Tibial nerve (tissue), 4 donors: ENCODE measurements at regions not wholly inside any gene's neighbourhood (a gene's known extent, or its start where the extent isn't known, plus 50 kb on each side); places are given as distances from the start of the nearest gene placed in this dataset.

Experiments
- EP300 ChIP-seq, 2 donors: sonication (generic); formaldehyde crosslinking; IDR thresholded peaks; one replicate each; pipeline ENCODE4 v1.6.1; 2017; ENCODE audit warnings: antibody characterized with exemption in 2 of 2, mild to moderate bottlenecking in 1 of 2
- POLR2A ChIP-seq, 2 donors: fragments of 450-650 bp; IDR thresholded peaks; one replicate each; pipeline ENCODE4 v1.6.1; 2017; ENCODE audit warnings: antibody characterized with exemption in 2 of 2, mild to moderate bottlenecking in 2 of 2, moderate library complexity in 2 of 2
- TF ChIP-seq, protein P1 (sequence below), 5 experiments: fragments of 200-600 bp in 3 of 5; fragments of 450-650 bp in 2 of 5; sonication (generic) in 3 of 5; IDR thresholded peaks; one replicate each; pipeline ENCODE4 v1.5.1; 2016 to 2019; ENCODE audit warnings: antibody characterized with exemption in 5 of 5, mild to moderate bottlenecking in 3 of 5, moderate library complexity in 2 of 5

DNA sequence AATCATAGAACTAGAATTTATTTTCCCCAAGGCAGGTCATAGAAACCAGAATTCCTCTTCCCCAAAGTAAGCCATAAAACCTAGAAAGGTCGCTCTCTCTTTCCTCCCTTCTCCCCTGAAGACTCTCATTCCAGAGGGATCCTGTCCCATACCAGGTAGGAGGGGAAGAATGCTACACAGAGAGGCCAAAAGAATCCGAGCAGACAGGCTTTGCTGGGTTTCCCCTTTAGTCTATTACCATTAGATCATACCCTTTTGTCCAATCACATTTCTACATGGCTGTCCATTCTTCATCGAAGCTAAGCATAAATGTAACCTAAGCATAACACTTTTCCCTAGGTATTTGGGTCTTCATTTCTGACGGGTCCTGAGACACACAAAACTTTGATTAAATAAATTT, 204.5 kb downstream of the SPTSSA start:
- TF ChIP-seq, protein P1, sequence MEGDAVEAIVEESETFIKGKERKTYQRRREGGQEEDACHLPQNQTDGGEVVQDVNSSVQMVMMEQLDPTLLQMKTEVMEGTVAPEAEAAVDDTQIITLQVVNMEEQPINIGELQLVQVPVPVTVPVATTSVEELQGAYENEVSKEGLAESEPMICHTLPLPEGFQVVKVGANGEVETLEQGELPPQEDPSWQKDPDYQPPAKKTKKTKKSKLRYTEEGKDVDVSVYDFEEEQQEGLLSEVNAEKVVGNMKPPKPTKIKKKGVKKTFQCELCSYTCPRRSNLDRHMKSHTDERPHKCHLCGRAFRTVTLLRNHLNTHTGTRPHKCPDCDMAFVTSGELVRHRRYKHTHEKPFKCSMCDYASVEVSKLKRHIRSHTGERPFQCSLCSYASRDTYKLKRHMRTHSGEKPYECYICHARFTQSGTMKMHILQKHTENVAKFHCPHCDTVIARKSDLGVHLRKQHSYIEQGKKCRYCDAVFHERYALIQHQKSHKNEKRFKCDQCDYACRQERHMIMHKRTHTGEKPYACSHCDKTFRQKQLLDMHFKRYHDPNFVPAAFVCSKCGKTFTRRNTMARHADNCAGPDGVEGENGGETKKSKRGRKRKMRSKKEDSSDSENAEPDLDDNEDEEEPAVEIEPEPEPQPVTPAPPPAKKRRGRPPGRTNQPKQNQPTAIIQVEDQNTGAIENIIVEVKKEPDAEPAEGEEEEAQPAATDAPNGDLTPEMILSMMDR (IDR thresholded peaks at IDR 0.05): no peak
- no peak for TF ChIP-seq EP300 (IDR thresholded peaks at IDR 0.05)
- no peak for TF ChIP-seq POLR2A (IDR thresholded peaks at IDR 0.05)
